SIG-M5 treated with dmso at 0.1 percent for 504 hours (cell line): ENCODE measurements at regions not wholly inside any gene's neighbourhood (a gene's known extent, or its start where the extent isn't known, plus 50 kb on each side); places are given as distances from the start of the nearest gene placed in this dataset.
A peak's percentile ranks its signal among the peaks of the same experiment; 100 is the strongest.

Experiments
- DNase-seq: peaks from one replicate; lab custom pipeline; 2025; ENCODE audit not compliant: unreplicated experiment; lab: John Stamatoyannopoulos, UW

- DNase-seq: no peak
Observed at GRCh38 chr15:96515371-96515770, 184.9 kb downstream of the NR2F2 start.

DNA sequence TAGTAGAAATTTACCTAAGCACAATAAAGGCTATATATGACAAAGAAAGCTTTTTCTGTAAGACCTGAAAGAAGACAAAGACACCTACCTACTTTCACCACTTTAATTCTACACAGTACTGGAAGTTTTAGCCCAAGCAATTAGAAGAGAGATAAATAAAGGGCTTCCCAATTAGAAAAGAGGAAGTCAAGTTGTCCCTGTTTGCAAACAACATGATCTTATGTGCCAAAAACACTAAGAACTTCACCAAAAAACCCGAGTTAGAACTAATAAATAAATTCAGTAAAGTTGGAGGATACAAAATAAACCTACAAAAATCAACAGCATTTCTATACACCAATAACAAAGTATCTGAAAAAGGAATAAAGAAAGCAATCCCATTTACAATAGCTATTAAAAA is 190.9 kb downstream of the NR2F2 start:
- DNase-seq: no peak

DNA sequence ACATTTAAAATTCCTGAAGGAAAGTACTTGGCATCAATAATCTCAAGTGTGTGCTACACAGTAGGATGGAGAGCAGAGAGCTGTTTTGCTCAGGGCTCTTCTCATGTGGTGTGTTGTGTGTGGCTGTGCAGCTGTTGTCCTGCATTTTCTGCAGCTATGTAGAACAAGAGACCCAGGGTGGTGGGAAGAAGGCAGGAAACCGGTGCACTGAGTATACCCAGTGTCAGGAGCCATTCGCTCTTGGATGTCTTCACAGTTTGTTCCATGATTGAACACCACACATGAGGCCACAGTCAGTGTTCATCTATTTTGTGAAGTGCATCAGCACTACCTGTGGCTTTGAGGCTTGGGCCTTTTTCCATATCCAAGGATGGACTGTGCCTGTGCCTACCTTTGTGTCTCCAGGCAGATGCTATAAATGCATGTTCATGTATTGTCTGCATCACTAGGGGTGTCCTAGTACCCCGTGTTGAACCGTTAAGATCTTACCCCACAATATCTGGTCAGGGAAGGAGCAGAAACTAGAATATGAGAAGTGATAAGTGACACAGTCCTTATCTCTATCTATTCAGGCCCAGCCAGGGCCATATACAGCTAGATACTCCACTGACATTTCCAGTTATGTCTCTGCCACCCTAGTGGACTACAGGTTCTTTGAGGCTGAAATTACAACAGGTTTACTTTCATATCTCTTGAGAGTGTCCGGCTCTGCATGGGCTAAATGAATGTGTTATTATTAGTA is 194.3 kb downstream of the NR2F2 start:
- DNase-seq: no peak

DNA sequence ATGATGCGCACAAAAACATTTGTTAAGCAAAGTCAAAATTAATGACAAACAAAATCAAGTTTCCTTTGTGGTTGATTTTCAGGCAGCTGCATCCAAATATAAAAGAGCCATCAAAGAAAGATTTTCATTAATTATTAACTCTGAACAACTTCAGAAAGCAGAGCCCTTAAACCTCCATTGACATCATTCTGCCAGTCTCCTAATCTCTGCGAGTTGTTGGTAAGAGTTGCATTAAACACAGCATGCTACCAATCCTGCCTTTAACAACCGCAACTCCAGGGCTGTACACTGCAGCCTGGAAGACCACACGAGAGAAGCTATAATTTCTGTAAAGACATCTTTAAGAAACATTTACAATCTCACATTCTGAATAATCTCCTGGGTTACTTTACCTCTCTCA is 204.6 kb downstream of the NR2F2 start:
- no peak for DNase-seq

- no peak for DNase-seq
Observed at GRCh38 chr15:96538491-96538890, 208.0 kb downstream of the NR2F2 start.

DNA sequence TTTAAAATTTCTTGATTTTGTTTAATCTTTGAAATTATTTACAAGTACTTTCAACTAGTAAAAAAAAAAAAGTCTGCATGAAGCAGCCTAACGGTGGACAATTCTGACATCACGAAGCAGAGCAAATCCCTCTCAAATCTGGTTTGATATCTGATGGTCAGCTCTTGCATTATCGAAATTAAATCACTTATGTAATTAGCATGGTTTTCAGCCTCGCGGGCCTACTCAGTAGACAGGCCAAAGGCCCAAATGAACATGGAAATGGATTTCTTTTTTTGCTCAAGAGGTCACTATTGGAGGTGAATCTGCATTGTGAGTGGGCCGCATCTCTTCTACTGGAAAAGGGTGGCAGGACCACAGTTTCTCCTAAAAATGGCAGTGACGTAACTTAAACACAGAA is 209.8 kb downstream of the NR2F2 start:
- no peak for DNase-seq

GRCh38 chr15:96542130-96542770 is 211.8 kb downstream of the NR2F2 start:
- no peak for DNase-seq

GRCh38 chr15:96544162-96544756 is 213.8 kb downstream of the NR2F2 start:
- DNase-seq: no peak

DNA sequence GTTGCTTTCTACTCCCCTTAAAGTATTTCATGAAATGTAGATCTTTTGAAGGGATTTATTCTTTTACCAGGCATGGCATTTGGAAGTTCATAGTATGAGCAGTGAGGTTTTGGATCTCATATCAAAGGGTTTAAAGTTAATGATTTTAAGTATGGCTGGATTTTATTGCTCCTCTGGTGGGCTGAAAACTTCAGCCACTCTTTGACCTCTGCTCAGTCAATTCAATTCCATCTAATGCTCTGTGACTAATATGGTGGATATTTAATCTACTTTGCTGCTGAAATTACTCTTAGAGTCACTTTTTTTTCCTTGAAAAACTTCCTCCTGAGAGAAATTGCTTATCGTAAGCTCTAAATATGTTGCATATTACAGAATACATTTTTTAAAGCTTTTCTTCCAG is 218.6 kb downstream of the NR2F2 start:
- no peak for DNase-seq

DNA sequence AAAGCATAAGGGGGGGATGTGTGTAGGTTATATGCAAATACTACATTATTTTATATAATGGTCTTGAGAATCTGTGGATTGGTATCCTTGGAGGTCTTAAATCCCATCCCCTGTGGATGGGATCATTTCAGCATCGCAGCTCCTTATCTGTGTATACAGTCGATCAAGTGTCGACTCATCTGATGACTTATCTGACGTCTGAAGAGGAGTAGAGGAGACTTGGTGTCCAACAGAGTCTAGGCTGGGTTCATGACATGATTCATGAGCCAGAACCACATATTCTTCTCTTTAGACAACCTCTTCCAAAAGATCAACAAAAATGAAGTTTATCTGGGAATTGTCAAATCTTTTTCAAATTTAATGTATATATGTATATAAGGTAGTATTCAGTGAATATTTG is 220.7 kb downstream of the NR2F2 start:
- DNase-seq: no peak

- DNase-seq: no peak
Observed at GRCh38 chr15:96551722-96552121, 221.2 kb downstream of the NR2F2 start.

- DNase-seq: no peak
Observed at GRCh38 chr15:96553006-96553405, 222.5 kb downstream of the NR2F2 start.

GRCh38 chr15:96553451-96553850 is 223.0 kb downstream of the NR2F2 start:
- DNase-seq: no peak

GRCh38 chr15:96553931-96554330 is 223.4 kb downstream of the NR2F2 start:
- no peak for DNase-seq

- DNase-seq: no peak
Observed at GRCh38 chr15:96554541-96554940, 224.0 kb downstream of the NR2F2 start.

DNA sequence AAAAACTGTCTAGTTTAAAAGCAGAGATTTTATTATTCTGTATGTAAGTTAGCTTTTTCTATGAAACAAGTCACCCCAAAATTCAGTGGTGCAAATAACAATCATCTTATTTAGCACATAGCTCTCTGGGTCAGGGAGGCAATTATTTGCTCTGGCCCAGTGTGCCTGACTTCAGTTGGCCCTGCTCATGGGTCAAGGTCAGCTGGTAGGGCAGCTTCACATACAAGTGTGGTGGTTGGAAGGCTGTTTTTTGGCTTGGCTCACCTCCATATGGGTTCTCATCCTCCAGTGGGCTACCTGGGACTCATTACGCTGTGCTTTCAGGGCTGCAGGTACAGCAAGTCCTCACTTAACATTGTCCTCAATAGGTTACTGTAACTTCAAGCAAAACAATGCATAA is 228.6 kb downstream of the NR2F2 start:
- no peak for DNase-seq

GRCh38 chr15:96559631-96560030 is 229.1 kb downstream of the NR2F2 start:
- DNase-seq: no peak

DNA sequence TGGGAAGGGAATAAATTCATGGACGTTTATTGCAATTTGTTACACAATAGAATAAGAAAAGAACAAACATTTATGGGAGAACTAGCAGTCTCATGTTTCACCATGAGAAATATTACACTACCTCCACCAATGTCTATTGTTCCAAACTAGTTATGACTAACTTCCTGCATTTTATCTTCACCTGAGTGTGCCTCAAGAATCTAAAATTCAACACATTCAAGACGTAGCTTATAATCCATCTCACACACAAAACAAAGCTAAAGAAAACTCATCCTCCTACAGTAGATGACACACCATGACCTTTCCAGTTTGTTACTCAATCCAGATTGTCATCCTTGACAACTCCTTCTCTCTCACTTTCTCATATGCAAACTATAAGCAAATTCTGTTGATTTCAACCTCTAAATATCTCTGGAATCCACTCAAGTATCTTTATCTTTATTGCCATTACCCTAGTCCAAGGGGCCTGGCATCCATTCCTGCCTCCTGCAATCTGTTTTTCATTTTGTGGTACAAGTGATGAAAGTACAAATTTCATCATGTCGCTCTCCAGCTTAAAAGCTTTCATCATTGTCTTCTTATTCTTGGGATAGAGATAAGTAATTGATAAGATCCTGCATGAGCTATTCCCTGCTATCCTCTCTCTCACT is 229.9 kb downstream of the NR2F2 start:
- no peak for DNase-seq

DNA sequence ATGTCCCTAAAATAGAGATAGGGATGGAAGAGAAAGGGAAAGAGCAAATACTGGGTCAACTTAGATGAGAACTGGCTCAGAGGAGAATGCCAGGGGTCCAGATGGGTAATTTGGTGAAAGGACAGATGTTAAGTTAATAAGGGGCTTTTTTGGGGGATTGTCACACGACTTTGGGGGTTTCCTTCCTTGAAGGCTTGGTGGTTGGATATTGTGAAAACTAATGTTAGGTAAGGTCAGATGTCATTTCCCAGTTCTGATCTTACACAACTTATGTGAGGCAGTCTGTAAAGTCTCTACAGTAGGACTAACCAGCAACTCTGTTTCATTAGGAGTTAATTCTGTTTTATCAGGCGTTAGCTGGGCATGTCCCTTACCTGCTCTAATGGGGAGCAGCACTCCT is 231.1 kb downstream of the NR2F2 start:
- peak; percentile 12 for DNase-seq

DNA sequence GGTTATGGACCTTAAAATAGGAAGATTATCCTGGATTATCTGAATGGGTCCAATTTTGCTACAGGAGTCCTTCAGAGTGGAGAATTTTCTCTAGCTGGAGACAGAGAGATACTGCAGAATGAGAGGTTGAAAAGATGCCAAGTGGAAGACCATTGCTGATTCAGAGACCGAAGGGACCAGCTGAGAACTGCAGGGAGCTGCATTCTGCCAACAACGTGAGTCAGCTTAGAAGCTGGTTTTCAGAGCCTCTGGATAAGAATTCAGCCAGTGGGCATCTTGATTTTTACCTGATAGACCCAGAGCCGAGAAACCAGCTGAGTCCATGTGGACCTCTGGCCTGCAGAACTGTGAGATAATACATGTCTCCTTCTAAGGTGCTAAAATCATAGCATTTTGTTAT is 234.0 kb downstream of the NR2F2 start:
- DNase-seq: no peak

DNA sequence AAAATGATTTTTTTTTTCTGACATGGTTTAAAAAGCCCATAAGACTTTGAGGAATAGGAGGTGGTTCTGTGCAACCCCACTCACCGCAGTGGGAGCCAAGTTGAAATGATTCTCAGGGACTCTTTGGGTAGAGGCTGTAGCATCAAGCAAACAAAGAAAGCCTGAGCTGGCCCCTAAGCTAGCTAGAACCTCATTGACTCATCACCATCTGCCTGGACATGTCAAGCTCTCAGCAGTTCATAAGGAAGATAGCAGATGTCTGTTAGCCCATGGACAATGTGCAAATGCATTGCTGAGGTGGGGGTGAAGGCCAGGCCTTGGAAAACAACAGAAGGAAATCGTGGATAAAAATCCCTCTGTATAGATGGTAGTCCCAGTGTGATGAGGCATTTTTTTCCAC is 234.8 kb downstream of the NR2F2 start:
- no peak for DNase-seq

DNA sequence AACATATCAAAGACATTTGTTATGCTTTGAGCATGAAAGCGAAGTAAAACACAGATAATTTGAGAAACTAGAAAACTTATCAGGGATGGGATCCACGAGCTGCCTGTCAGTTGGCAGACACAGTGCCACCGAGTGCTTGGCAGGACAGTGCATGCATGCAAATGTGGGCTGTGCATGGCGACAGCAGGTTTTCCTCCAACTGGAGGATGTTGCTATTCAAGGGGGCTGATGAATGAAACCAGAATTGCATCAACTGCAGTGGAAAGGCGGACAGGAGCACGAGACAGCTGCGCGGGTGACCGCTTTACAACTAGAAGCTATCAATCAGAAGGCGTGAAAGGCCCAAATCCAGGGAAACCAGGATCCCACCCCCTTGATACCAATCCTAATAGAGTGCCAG is 244.3 kb downstream of the NR2F2 start:
- DNase-seq: no peak
